GM18907 (cell line): ENCODE measurements at regions not wholly inside any gene's neighbourhood (a gene's known extent, or its start where the extent isn't known, plus 50 kb on each side); places are given as distances from the start of the nearest gene placed in this dataset.
"Not testable (repeated sequence)": the region's sequence is repeated elsewhere in the genome, so short reads cannot be mapped to it uniquely, and the experiment has no call there.

ENCODE experiments used
- ATAC-seq: cut with Tn5 transposase; IDR thresholded peaks from one replicate; pipeline ENCODE4 v1.9.1; 2021; ENCODE audit warnings: mild to moderate bottlenecking, moderate library complexity; ENCODE audit not compliant: unreplicated experiment

DNA sequence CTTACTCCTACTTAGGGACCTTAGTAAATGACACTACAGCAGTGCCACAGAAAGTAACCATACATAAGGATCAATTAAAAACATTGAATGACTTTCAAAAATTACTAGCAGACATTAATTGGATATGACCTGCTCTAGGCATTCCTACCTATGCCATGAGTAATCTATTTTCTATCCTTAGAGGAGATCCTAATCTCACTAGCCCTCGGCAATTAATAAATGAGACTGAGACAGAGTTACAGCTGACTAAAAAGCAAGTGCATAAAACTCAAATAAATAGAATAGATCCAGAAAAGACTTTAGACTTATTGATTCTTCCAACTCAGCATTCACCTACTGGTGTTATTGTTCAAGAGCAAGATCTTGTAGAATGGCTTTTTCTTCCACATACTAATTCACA is 141.1 kb upstream of the ZNF91 start:
- not testable (repeated sequence) for ATAC-seq

DNA sequence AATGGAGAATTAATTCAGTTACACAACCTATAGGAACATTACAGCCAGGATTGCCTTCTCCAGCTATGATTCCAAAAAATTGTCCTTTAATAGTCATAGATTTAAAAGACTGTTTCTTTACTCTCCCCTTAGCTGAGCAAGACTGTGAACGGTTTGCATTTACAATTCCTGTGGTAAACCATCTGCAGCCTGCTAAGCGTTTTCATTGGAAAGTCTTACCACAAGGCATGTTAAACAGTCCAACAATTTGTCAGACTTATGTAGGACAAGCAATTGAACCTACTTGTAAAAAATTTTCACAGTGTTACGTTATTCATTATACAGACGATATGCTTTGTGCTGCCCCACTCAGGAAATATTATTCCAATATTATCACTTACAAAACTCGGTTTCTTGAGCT is 140.6 kb upstream of the ZNF91 start:
- not testable (repeated sequence) for ATAC-seq

DNA sequence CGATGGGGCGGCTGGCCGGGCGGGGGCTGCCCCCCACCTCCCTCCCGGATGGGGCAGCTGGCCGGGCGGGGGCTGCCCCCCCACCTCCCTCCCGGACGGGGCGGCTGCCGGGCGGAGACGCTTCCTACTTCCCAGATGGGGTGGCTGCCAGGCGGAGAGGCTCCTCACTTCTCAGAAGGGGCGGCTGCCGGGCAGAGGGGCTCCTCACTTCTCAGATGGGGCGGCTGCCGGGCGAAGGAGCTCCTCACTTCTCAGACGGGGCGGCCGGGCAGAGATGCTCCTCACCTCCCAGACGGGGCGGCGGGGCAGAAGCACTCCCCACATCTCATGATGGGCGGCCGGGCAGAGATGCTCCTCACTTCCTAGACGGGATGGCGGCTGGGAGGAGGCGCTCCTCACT is 138.2 kb upstream of the ZNF91 start:
- not testable (repeated sequence) for ATAC-seq

DNA sequence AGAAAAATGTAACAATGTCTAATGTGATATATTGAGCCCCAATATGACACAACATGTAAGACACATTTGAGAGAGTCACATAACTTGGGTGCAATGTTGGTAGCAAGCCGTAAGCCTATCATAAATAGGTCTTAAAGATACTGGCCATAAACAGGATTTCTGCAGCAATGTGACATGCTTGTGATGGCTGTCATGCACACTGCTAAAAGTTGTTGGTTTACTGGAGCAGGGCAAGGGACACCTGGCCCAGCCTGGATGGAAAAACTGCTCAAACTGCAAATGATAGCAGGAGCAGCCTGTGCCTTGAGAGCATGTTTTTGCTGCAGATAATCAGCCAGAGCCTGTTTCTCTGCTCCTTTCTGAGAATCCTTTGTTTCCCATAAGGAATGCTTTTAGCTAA is 136.7 kb upstream of the ZNF91 start:
- no peak for ATAC-seq

DNA sequence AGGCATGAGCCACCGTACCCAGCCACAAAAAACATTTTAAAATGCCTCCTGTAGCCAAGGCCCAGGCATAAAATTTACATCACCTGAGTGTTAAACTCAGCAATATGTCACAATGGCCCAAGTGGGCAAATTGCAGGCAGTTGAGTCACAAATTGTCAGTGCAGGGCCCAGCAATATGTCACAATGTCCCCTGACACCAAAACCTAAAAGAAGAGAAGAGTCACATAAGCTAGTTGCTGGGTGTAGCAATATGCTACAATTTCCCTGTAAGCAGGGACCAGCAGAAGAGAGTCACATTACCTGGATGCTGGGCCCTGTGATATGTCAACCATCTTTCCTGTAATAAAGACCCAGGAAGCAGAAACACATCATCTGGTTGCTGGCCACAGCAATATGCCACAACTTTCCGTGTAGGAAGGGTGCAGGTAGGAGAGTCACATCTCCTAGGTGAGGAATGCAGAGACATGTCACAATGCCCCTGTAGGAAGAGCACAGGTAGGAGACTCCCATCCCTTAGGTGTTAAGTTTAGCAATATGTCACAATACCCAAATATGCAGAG is 136.0 kb upstream of the ZNF91 start:
- no peak for ATAC-seq

DNA sequence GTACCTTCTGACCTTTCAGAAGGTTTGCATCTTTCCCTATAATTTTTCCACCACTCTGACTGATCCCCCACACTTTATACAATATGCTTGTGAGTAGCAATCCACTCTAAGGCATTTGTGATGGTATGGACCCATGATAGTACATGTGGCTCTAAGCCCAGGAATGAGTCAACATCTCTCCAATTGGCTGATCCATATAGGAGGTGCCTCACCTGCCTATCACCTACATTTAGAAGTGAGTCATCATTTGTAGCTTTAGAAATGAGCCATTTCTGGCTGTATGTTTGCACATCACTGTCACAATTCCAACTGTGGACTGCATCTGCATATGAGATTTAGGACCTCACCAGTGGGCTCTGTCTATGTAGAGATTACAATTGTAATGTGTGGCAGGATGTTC is 133.1 kb upstream of the ZNF91 start:
- no peak for ATAC-seq

DNA sequence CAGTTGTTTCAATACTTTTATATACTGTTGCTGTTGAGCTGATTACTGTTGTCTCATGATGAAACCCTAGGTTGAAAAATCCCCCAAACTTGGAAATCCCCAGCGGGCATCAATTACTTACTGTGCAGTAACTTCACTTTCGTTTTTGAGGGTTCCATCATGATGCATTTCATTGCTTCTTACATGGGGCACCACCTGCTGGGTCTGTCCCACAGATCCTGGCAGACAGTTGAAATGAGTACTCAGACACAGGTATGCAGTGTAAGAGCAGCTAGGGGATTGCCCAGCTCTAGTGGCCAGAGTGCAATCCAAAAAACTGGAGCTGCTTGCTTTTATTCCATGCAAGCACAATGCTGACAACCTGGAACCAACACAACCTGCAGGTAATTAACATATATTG is 132.5 kb upstream of the ZNF91 start:
- ATAC-seq, result peak; percentile 81

DNA sequence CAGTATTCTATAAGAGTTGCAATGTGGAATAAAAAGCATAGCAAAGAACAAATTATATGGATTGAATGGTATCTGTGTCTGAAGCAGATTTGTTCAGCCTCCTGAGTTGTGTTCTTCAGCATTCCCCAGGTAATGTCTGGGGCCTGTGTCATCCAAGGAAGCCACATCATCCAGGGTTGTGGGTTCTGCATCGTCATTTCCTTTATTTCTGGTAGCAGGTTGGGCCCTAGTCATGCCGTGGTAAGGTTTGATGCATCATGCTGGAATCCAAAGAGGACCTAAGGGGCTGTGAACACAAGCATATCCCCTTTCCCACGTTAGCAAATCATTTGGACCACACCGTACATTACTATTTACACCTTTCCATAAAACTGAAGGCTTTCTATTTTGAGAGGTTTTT is 131.0 kb upstream of the ZNF91 start:
- ATAC-seq, result no peak

DNA sequence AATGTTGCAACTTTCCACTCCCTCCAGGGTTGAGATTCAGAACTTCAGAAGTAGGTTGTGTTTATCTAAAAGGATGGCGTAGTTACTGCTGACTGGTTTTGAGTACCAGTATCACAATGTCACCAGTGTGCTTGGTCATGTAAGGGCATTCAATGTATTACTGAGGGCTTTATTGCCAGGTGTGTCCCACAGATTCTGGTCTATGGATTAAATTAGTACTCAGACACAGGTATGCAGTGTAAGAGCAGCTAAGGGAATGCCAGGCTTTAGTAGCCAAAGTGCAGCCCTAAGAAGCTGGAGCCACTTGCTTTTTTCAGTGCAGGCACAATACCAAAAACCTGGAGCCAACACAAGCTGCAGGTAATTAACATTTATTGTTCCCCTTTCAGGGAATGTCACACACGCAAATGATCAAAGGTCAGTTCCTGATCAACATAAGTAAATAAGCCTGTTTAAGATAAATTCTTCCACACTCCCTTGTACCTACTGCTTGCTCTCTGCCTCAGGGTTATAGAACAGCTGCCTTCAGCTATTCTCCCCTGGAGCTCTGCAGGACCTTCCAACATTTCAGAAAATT is 130.1 kb upstream of the ZNF91 start:
- no peak for ATAC-seq

DNA sequence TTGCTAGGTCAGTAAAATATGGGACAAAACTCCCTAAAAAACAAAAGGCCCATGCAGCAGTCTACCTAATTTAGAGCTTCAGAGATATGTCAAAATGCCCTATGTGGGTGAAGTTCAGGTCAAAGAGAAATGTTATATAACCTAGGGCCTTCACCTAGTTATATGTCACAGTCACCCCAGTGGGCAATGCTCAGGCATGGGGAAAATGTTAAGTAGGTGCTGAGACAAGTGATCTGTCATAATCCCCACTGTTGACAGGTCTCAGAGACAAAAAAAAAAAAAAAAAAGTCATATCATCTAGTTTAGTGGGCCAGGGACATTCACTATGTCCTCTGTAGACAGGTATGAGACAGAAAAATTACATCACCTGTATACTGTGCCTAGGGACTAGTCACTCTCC is 128.6 kb upstream of the ZNF91 start:
- no peak for ATAC-seq

DNA sequence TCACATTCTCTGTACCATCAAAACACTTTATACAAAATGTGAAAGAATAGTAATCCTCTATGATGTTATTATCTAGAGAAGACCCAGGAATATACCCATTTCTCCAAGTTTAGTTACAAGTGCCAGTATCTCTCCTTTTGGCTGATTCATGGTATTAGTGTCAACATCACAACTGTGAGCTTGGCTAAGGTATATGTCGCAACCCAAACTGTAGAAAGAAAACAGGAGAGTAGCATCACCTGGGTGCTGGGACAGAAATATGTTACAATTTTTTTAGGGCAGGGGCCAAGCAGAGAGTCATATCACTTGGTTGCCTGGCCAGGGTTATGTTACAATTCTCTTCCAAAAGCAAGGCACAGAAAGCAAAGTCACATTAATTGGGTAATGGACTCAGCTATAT is 127.2 kb upstream of the ZNF91 start:
- no peak for ATAC-seq

DNA sequence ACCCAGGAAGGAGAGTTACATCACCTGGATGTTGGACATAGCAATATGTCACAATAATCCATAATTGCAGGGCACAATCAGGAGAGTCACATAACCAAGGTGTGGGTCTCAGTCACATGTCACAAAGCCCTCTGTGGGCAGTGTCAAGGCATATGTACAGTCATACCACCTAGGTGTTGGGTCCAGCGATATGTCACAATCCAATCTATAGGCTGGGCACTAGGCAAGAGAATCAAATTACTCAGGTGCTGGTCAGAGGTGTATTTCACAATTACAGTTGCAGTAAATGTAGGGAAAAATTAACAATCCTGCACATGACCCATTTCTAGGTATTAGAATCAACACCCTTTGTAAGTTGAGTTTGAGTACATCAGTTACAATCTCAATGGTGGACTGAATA is 126.2 kb upstream of the ZNF91 start:
- ATAC-seq, result no peak

DNA sequence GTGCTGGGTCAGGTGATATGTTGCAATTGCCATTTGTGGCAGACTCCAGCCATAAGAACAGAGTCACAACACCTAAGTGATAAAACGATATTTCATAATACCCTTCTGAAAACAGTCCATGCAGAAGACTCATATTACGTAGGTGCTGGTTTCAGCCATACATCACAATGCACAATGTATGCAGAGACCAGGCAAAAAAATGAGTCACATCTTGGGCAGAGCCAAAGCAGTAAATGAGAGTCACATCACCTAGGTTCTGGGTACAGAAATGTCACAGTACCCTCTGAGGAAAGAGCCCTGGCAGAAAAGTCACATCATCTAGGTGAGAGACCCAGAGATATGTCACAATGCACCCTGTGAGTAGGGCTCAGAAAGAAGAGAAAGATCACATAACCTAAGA is 125.2 kb upstream of the ZNF91 start:
- no peak for ATAC-seq

DNA sequence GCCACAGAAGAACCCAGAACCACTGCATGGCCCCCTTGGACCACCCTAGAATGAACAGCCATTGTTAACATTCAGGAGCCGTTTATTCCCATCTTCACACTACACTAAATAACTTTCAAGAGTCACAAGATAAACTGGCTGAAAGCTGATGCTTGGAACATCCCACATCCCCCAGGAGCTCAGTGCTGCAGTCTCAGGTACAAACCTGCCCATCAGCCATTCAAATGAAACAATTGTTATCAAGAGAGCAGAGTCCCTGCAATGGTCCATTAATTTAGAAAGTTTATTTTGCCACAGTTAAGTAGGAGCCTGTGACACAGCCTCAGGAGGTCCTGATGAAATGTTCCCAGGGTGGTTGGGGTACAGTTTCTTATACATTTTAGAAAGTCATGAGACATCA is 123.8 kb upstream of the ZNF91 start:
- no peak for ATAC-seq

DNA sequence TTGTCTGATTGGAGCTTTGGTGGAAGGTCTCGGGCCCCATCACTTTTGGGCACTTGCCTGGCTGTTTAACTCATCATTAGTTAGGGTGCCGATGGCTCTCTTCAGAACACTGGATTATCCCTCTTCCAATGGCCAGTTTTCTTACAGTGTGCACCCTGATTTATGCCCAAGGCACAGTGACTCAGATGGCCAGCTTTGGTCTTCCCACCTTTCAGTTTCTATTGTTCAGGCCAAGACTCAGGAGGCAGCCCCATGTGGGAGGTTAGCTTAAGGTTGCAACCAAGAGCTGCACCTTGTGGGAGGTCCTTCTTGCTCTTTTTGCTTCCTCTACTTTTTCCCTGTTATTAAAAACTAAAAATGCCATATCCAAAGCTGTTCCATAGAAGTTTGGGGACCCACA is 121.0 kb upstream of the ZNF91 start:
- ATAC-seq, result no peak

DNA sequence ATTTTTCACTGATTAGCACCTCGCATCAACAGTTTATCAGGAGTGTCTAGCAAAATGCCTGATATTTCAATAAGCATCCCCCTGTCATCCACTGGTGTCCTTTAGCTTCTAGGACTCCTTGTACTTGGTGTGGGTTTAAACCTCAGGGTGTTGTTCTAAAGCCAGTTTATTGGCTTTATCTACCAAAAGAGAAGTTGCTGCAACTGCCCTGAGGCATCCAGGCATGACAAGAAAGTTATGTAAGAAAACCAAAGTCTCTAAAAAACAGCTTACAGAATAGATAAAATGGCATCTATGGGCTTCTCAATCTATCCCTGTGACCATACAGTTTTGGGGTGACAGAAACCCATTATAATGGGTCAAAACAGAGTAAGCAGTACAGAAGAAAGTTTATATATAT is 120.3 kb upstream of the ZNF91 start:
- ATAC-seq, result no peak

DNA sequence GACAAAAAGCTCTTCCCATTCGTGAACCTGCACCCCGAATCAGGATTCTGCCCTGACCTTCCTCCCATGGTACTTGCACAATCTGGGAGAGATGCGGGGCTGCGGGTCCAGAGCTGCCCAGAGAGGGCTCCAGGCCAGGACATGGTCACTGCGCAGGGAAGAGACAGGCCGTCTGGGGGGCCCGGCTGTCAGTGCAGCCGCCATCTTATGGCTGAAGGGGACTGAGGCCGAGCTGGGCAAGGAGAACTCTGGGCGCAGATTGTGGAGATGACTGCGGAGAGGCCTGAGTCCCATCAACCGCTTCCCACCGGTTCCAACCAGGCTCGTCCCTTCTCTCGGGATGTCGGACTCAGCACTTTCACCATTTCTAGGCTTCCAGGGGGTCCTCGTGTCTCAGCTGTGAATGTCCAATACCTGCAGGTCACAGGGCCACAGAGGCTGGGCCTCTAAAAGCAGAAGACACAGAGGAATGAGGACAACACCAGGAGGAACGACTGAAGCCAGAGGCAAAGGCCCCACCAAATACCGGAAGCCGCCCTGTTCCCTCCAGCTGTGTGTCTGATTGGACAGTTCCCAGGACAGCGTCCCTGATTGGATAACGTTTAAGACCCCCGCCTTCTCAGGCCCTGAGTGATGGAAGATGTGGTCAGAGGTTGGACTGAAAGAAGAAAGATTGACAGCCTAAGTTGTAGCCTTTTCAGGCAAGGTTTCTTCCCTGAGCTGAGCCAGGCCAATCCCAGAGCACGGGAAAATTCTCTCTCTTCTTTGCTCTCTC is 117.1 kb upstream of the ZNF91 start:
- ATAC-seq, result no peak

DNA sequence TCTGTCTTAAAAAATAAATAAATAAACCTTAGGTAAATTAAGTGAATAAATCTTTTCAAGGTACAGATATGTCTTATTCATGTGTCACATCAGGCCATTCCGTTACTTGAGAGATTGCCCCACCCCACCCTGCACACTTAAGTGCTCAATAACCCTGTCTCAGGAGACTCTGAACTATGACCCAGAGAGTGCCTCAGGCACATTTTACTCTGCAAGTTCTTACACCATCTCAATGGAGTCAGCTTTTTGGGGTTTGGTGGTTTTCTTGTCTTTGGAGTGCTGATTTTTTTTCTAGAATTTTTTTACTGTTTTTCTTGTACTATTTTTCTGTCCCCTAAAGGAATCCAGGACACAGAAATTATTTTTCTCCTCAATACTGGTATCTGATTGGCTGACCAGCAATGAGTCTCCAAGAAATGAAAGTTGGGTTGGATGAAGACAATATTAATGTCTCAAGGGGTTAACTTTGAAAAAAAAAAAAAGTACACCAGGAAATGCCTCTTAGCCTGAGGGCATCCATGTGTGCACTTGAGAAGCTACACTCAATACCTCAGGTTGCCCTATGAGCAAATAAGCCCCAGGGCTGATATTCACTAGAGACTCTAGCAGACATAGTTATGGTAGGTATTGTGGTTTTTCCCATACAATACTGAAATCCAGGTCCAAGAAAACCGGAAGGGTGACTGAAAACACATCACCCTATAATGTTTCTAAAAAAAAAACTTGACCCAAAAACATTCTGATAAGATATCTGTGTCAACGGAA is 114.6 kb upstream of the ZNF91 start:
- ATAC-seq, result no peak

DNA sequence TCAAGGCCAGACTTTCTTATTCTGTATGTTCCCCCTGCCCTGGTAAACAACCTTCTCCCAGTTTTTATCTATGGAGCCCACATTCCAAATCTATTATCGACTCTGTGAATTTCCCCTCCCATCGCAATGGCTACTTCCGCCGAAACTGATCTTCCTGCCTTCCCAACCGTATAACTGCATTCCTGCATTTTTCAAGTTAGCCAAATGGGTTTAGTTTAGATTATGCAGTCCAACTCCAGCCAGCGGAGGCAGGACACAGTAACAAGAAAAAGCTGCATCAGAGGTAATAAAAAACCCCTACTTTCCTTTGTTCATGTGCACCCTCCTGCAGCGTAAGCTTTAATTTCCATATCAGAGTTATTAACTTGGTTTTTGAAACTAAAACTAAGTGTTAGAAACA is 112.2 kb upstream of the ZNF91 start:
- ATAC-seq, result no peak

DNA sequence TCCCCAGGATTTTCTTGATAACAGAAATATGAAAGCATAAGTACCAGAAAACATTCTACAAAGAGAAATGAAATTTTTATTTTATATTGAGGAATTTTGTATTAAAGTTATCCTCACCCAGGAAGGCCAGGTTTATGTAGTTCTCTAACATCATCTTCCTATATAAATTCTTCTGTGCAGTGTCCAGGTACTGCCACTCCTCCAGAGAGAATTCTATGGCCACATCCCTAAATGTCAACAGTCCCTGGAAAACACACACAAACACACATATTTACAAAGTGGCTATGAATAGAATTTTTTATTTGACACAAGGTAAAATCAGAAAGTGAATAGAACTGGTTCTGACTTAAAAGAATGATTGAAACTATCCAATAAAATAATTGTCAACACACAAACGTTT is 110.5 kb upstream of the ZNF91 start:
- ATAC-seq, result no peak

DNA sequence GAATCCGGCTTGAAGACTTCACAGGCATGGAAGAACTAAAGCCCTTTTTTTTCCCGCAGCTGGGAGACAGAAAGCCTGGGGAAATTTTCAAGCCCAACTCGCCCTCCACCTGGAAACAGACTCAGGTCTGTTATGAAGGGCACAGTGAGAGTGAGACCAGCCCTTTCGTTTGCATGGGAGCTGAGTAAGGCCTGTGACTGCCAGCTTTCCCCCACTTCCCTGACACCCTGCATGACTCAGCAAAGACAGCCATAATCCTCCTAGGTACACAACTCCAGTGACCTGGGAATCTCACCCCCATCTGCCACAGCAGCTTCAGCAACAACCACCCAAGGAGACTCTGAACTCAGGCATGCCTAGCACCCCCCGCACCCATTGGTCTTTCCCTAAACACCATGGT is 87.6 kb upstream of the ZNF91 start:
- ATAC-seq, result no peak

DNA sequence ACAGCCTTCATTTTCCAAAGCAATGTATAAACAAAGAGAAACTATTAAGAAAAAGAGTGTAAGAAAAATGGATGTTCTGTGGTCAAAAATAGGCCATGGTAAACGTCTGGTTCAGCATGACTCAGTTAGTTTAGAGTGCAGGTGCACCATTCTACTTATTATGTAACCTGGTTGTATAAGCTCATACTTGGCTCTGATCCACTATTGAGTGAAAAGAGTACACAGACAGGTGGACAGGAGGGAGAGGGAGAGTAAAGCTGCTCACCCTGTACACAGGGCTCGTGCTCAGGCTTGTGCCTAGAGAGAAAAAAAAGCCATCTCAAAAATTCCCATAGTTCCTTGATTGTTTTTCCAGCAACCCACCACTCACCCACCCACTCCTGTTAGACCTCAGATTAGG is 85.8 kb upstream of the ZNF91 start:
- no peak for ATAC-seq
